HepG2 (cell line): ENCODE measurements at regions not wholly inside any gene's neighbourhood (a gene's known extent, or its start where the extent isn't known, plus 50 kb on each side); places are given as distances from the start of the nearest gene placed in this dataset.

Experiments used
- ATF4 ChIP-seq, 2 experiments: fragments of 450-650 bp in 1 of 2; sonication (generic) in 1 of 2; formaldehyde crosslinking; IDR thresholded peaks; 2 replicates each; pipeline versions ENCODE4 v1.5.0 to v1.8.0; 2020 to 2022; ENCODE audit warnings: mild to moderate bottlenecking in 1 of 2, missing genetic modification reagents in 1 of 2
- BRF2 ChIP-seq: sonication (generic); formaldehyde crosslinking; IDR thresholded peaks from 2 replicates; pipeline ENCODE4 v1.8.1; 2022; ENCODE audit warnings: mild to moderate bottlenecking, missing genetic modification reagents
- FOXA1 ChIP-seq, 2 experiments: fragments of 450-650 bp in 1 of 2; sonication (generic) in 1 of 2; formaldehyde crosslinking in 1 of 2; IDR thresholded peaks; 2 replicates each; pipeline versions ENCODE4 v1.4.0 to v1.6.1; 2016 to 2020; ENCODE audit warnings: missing genetic modification reagents in 1 of 2
- GABPB1 ChIP-seq: IDR thresholded peaks from 2 replicates; pipeline ENCODE4 v1.6.1; 2016; ENCODE audit warnings: mild to moderate bottlenecking, missing genetic modification reagents, moderate library complexity, missing compliant biosample characterization
- HHEX ChIP-seq: IDR thresholded peaks from 2 replicates; pipeline ENCODE4 v1.6.1; 2016; ENCODE audit warnings: control low read depth
- ISL2 ChIP-seq: sonication (generic); formaldehyde crosslinking; IDR thresholded peaks from 2 replicates; pipeline ENCODE4 v1.5.0; 2020; ENCODE audit warnings: missing genetic modification reagents
- RFXANK ChIP-seq: IDR thresholded peaks from 2 replicates; pipeline ENCODE4 v1.6.1; 2016
- SMAD1 ChIP-seq: sonication (generic); formaldehyde crosslinking; IDR thresholded peaks from 2 replicates; pipeline ENCODE4 v1.4.0; 2020; ENCODE audit warnings: missing genetic modification reagents, low read depth, mild to moderate bottlenecking, borderline replicate concordance
- SUZ12 ChIP-seq: fragments of 150-350 bp; IDR thresholded peaks from 2 replicates; pipeline ENCODE4 v1.6.1; 2014; ENCODE audit warnings: low read depth, low read length
- TFDP1 ChIP-seq: IDR thresholded peaks from 2 replicates; pipeline ENCODE4 v1.6.1; 2016; ENCODE audit warnings: missing compliant biosample characterization, missing genetic modification reagents, borderline replicate concordance
- TGIF2 ChIP-seq: IDR thresholded peaks from 2 replicates; pipeline ENCODE4 v1.6.1; 2016; ENCODE audit warnings: control low read depth, missing compliant biosample characterization
- ZBTB25 ChIP-seq: IDR thresholded peaks from 2 replicates; pipeline ENCODE4 v1.6.1; 2018; ENCODE audit warnings: missing genetic modification reagents
- ZNF609 ChIP-seq: sonication (generic); formaldehyde crosslinking; IDR thresholded peaks from 2 replicates; pipeline ENCODE4 v1.4.0; 2020; ENCODE audit warnings: mild to moderate bottlenecking, missing genetic modification reagents, borderline replicate concordance
- ZNF660 ChIP-seq: sonication (generic); formaldehyde crosslinking; IDR thresholded peaks from 2 replicates; pipeline ENCODE4 v1.5.1; 2020; ENCODE audit warnings: mild to moderate bottlenecking, low read depth, missing genetic modification reagents, borderline replicate concordance
- ZNF776 ChIP-seq: sonication (generic); formaldehyde crosslinking; IDR thresholded peaks from 2 replicates; pipeline ENCODE4 v1.4.0; 2020; ENCODE audit warnings: mild to moderate bottlenecking, missing genetic modification reagents
- ZNF850 ChIP-seq: sonication (generic); formaldehyde crosslinking; conservative IDR thresholded peaks from 2 replicates; pipeline ENCODE4 v1.9.0; 2021; ENCODE audit warnings: mild to moderate bottlenecking, missing genetic modification reagents

GRCh38 chr6:149185799-149186357 lies 131.6 kb upstream of the TAB2 start (continued):
- TF ChIP-seq ZNF609 (0 out of 2 replicates have a peak, but pooled peaks have one; percentile 21), BRF2 (CRISPR knock-in tag) (no peak), TGIF2 (CRISPR knock-in tag) (no peak), GABPB1 (CRISPR knock-in tag) (no peak), SUZ12 (no peak), HHEX (CRISPR knock-in tag) (no peak), ZNF850 (CRISPR knock-in tag) (no peak), ZNF776 (CRISPR knock-in tag) (no peak), TFDP1 (CRISPR knock-in tag) (no peak), FOXA1 (IDR thresholded peaks at IDR 0.05) (no peak), FOXA1 (CRISPR knock-in tag; IDR thresholded peaks at IDR 0.05) (peak; percentile 62), ZBTB25 (no peak), RFXANK (CRISPR knock-in tag) (no peak), ZNF660 (CRISPR knock-in tag) (no peak), ATF4 (CRISPR knock-in tag; IDR thresholded peaks at IDR 0.05) (no peak), SMAD1 (CRISPR knock-in tag) (no peak), ISL2 (0 out of 2 replicates have a peak, but pooled peaks have one; percentile 28)
